ENCODE measurements at regions not wholly inside any gene's neighbourhood (a gene's known extent, or its start where the extent isn't known, plus 50 kb on each side); places are given as distances from the start of the nearest gene placed in this dataset.

GRCh38 chr4:164320847-164321246 lies 433.1 kb upstream of the SMIM31 start:
- no peak overlapping the region for H3K4me3 ChIP-seq (ENCODE audit: low read depth in 1 of 3, low read length in 3 of 3)
- DNase-seq (ENCODE audit: low spot score), result no peak
- H3K27ac ChIP-seq (ENCODE audit: low read depth in 1 of 2, low read length in 2 of 2), result no peak overlapping the region
- WGBS, result 57% methylated on average over 6 of the region's 6 CpGs
- H3K27me3 ChIP-seq (ENCODE audit: control insufficient read depth in 4 of 4, insufficient read depth in 4 of 4, low read length in 3 of 4), result no peaks in the 10 kb centered on the region
- H3K9me3 ChIP-seq (ENCODE audit: control insufficient read depth in 4 of 4, low read length in 3 of 4), result no peaks in the 10 kb centered on the region
- H3K9ac ChIP-seq (ENCODE audit: low read depth in 1 of 2, low read length in 2 of 2), result no peak overlapping the region
- no peaks in the 10 kb centered on the region for H3K4me1 ChIP-seq (ENCODE audit: control insufficient read depth in 4 of 4, insufficient read depth in 4 of 4, low read length in 3 of 4)
- no peak for TF ChIP-seq TAF1 (conservative IDR thresholded peaks at IDR 0.05)
- no peak for TF ChIP-seq FOXA2 (IDR thresholded peaks at IDR 0.05)
- TF ChIP-seq RAD21 (IDR thresholded peaks at IDR 0.05), result no peak
- no peak for TF ChIP-seq NR2F2 (IDR thresholded peaks at IDR 0.05)
- TF ChIP-seq HNF4G (IDR thresholded peaks at IDR 0.05), result no peak
- no peak for TF ChIP-seq ATF3 (IDR thresholded peaks at IDR 0.05)
- TF ChIP-seq REST (IDR thresholded peaks at IDR 0.05), result no peak
- TF ChIP-seq RXRA (IDR thresholded peaks at IDR 0.05), result no peak
- TF ChIP-seq FOXA1 (IDR thresholded peaks at IDR 0.05), result no peak
- no peak for TF ChIP-seq YY1 (IDR thresholded peaks at IDR 0.05)
- no peak for TF ChIP-seq ZBTB33 (IDR thresholded peaks at IDR 0.05)
- no peaks in the 10 kb centered on the region for H3K36me3 ChIP-seq (ENCODE audit: control insufficient read depth in 4 of 4, insufficient read depth in 3 of 4, low read depth in 1 of 4, low read length in 3 of 4)

GRCh38 chr4:164326056-164326455 lies 427.9 kb upstream of the SMIM31 start:
- H3K9ac ChIP-seq (ENCODE audit: low read depth in 1 of 2, low read length in 2 of 2), result no peak overlapping the region
- no peaks in the 10 kb centered on the region for H3K4me1 ChIP-seq (ENCODE audit: control insufficient read depth in 4 of 4, insufficient read depth in 4 of 4, low read length in 3 of 4)
- no peak for DNase-seq (ENCODE audit: low spot score)
- H3K27ac ChIP-seq (ENCODE audit: low read depth in 1 of 2, low read length in 2 of 2), result no peak overlapping the region
- H3K9me3 ChIP-seq (ENCODE audit: control insufficient read depth in 4 of 4, low read length in 3 of 4), result no peaks in the 10 kb centered on the region
- no peak overlapping the region for H3K4me3 ChIP-seq (ENCODE audit: low read depth in 1 of 3, low read length in 3 of 3)
- no peaks in the 10 kb centered on the region for H3K36me3 ChIP-seq (ENCODE audit: control insufficient read depth in 4 of 4, insufficient read depth in 3 of 4, low read depth in 1 of 4, low read length in 3 of 4)
- TF ChIP-seq REST (IDR thresholded peaks at IDR 0.05) (no peak), ZBTB33 (IDR thresholded peaks at IDR 0.05) (no peak), RXRA (IDR thresholded peaks at IDR 0.05) (no peak), YY1 (IDR thresholded peaks at IDR 0.05) (no peak), RAD21 (IDR thresholded peaks at IDR 0.05) (no peak), FOXA2 (IDR thresholded peaks at IDR 0.05) (no peak), JUND (IDR thresholded peaks at IDR 0.05) (no peak), FOXA1 (IDR thresholded peaks at IDR 0.05) (no peak), CTCF (IDR thresholded peaks at IDR 0.05; ENCODE audit: low read depth, low read length, missing input control) (no peak)
- 80% methylated on average over 1 of the region's 1 CpG for WGBS
- H3K27me3 ChIP-seq (ENCODE audit: control insufficient read depth in 4 of 4, insufficient read depth in 4 of 4, low read length in 3 of 4), result peaks cover 0 to 4% (median 0%) of the 10 kb centered on the region in 4 donors

Measured in liver (tissue), 8 donors.